CD4-positive, alpha-beta T cell (primary cell): ENCODE measurements at regions not wholly inside any gene's neighbourhood (a gene's known extent, or its start where the extent isn't known, plus 50 kb on each side); places are given as distances from the start of the nearest gene placed in this dataset.

Source experiments
- ATAC-seq: fragments of 200-7000 bp; cut with Tn5 transposase; one replicate; pipeline ENCODE4 v1.10.0; 2022; ENCODE audit warnings: mild to moderate bottlenecking; ENCODE audit not compliant: poor library complexity
- CTCF ChIA-PET: fragments of 350-600 bp; sonication (Branson Sonifier 250); formaldehyde crosslinking; loops from one replicate; lab custom pipeline; 2021; ENCODE audit warnings: antibody characterized with exemption, inconsistent platforms; lab: Charles Lee
- POLR2A ChIA-PET: fragments of 350-600 bp; sonication (Branson Sonifier 250); formaldehyde crosslinking; loops from one replicate; lab custom pipeline; 2021; ENCODE audit warnings: antibody characterized with exemption, inconsistent platforms; lab: Charles Lee
- DNase-seq, 14 experiments: peaks; one replicate each; pipeline ENCODE4 v3.0.0-alpha.2; 2013 to 2020; ENCODE audit warnings: mixed read lengths in 2 of 14
- H3K27ac ChIP-seq, 2 donors: one replicate each; pipeline versions ENCODE4 v1.5.1 to v1.7.0; 2013; ENCODE audit warnings: low read length in 2 of 2, low read depth in 1 of 2, mild to moderate bottlenecking in 1 of 2
- H3K27me3 ChIP-seq, 2 experiments: 1 replicate in 1 of 2; 2 replicates in 1 of 2; pipeline versions ENCODE4 v1.6.1 to v1.7.0; 2013; ENCODE audit warnings: low read length in 2 of 2, control low read depth in 1 of 2, mild to moderate bottlenecking in 1 of 2, moderate library complexity in 1 of 2; ENCODE audit not compliant: insufficient read depth in 2 of 2, control insufficient read depth in 1 of 2
- H3K36me3 ChIP-seq: one replicate; pipeline ENCODE4 v1.6.1; 2013; ENCODE audit warnings: low read length, control low read depth; ENCODE audit not compliant: insufficient read depth
- H3K4me1 ChIP-seq: one replicate; pipeline ENCODE4 v1.6.1; 2013; ENCODE audit warnings: low read length, control low read depth; ENCODE audit not compliant: insufficient read depth
- H3K4me3 ChIP-seq: one replicate; pipeline ENCODE4 v1.5.1; 2013; ENCODE audit warnings: mild to moderate bottlenecking, low read length, moderate library complexity
- H3K9me3 ChIP-seq, 2 experiments: 1 replicate in 1 of 2; 2 replicates in 1 of 2; pipeline versions ENCODE4 v1.6.1 to v1.7.0; 2013; ENCODE audit warnings: low read length in 2 of 2, mild to moderate bottlenecking in 2 of 2, control low read depth in 1 of 2, moderate library complexity in 1 of 2; ENCODE audit not compliant: control insufficient read depth in 1 of 2, insufficient read depth in 1 of 2
- H3K27ac Mint-ChIP-seq: one replicate; pipeline ENCODE4 v1.8.0; 2020; ENCODE audit warnings: mixed read lengths
- H3K27me3 Mint-ChIP-seq: one replicate; pipeline ENCODE4 v1.8.0; 2021; ENCODE audit warnings: mixed read lengths
- H3K36me3 Mint-ChIP-seq: one replicate; pipeline ENCODE4 v1.8.0; 2021; ENCODE audit warnings: low read depth, mixed read lengths
- H3K4me1 Mint-ChIP-seq: one replicate; pipeline ENCODE4 v1.8.0; 2021; ENCODE audit warnings: low read depth, mixed read lengths
- H3K4me3 Mint-ChIP-seq: one replicate; pipeline ENCODE4 v1.8.0; 2020; ENCODE audit warnings: mild to moderate bottlenecking, mixed read lengths
- H3K9me3 Mint-ChIP-seq: one replicate; pipeline ENCODE4 v1.8.0; 2020; ENCODE audit warnings: mixed read lengths
- intact Hi-C, 2 experiments: fragments of 100-400 bp; cut with DNase I in 1 of 2; cut with micrococcal nuclease in 1 of 2; formaldehyde crosslinking; loops; one replicate each; pipeline versions ENCODE4 v1.15.1 to v1.9.0; 2023 to 2025; cut with DNase I, micrococcal nuclease
- TF ChIP-seq, protein P1 (sequence below): fragments of 200-600 bp; IDR thresholded peaks from one replicate; pipeline ENCODE4 v1.8.0; 2022; ENCODE audit warnings: antibody characterized with exemption, mild to moderate bottlenecking

DNA sequence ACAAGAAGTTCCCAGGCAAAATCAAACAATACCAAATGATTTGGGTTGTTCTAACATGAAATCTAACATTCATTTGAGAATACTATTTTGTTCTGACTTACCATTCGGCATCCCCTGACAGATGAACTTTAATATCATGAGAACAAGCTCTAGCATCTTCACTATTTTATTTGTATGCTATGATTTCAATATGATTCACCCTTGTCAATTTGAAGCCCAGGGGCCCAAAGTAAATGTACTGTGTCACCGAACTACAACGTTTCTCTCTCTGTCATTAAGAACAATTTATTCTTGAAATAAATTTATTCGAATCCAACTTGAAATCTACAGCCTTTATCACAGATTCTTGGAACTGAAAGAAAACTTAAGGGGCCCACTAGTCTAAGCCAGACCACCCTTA lies 146.2 kb upstream of the RASSF8 start:
- Histone ChIP-seq H3K4me3 (no peak overlapping the region), H3K27ac (no peak overlapping the region), H3K36me3 (no peaks in the 10 kb centered on the region), H3K27me3 (no peaks in the 10 kb centered on the region), H3K9me3 (no peaks in the 10 kb centered on the region), H3K4me1 (no peaks in the 10 kb centered on the region)
- Mint-ChIP-seq H3K4me3 (no peak overlapping the region), H3K27ac (no peak overlapping the region), H3K4me1 (peaks cover 4% of the 10 kb centered on the region), H3K27me3 (no peaks in the 10 kb centered on the region), H3K36me3 (no peaks in the 10 kb centered on the region), H3K9me3 (peaks cover 2% of the 10 kb centered on the region)
- ATAC-seq: no peak
- POLR2A ChIA-PET: interaction anchor here (0.9 kb wide), 1 partner anchor 22 kb away, joined by 3 read pairs; no protein-coding TSS in a partner anchor
- TF ChIP-seq, protein P1, sequence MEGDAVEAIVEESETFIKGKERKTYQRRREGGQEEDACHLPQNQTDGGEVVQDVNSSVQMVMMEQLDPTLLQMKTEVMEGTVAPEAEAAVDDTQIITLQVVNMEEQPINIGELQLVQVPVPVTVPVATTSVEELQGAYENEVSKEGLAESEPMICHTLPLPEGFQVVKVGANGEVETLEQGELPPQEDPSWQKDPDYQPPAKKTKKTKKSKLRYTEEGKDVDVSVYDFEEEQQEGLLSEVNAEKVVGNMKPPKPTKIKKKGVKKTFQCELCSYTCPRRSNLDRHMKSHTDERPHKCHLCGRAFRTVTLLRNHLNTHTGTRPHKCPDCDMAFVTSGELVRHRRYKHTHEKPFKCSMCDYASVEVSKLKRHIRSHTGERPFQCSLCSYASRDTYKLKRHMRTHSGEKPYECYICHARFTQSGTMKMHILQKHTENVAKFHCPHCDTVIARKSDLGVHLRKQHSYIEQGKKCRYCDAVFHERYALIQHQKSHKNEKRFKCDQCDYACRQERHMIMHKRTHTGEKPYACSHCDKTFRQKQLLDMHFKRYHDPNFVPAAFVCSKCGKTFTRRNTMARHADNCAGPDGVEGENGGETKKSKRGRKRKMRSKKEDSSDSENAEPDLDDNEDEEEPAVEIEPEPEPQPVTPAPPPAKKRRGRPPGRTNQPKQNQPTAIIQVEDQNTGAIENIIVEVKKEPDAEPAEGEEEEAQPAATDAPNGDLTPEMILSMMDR: no peak
- intact Hi-C loops: no loop called here
- CTCF ChIA-PET: no interaction called here
- DNase-seq: no peak

DNA sequence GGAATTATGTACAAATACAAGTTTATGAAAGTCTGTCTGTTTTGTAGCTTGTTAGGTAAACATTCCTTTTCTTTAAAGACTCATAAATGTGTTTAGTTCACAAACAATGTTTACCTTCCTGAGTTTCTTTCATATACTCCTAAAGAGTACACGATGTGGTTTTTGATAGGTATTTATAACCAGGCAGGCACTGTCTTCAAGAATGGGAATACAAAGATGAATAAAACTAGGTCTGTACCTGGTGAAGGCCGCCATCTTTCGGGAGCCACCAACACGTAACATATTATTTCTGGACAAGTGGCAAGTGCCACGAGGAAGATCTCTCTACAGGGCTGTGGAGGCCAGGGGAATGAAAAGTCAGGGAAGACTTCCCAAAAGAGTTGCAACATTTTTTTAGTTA lies 144.6 kb upstream of the RASSF8 start:
- Mint-ChIP-seq H3K4me3 (no peak overlapping the region), H3K27ac (no peak overlapping the region), H3K27me3 (no peaks in the 10 kb centered on the region), H3K9me3 (peaks cover 2% of the 10 kb centered on the region), H3K4me1 (peaks cover 4% of the 10 kb centered on the region), H3K36me3 (no peaks in the 10 kb centered on the region)
- Histone ChIP-seq H3K4me1 (no peaks in the 10 kb centered on the region), H3K27me3 (no peaks in the 10 kb centered on the region), H3K36me3 (no peaks in the 10 kb centered on the region), H3K27ac (no peak overlapping the region), H3K9me3 (no peaks in the 10 kb centered on the region), H3K4me3 (no peak overlapping the region)
- intact Hi-C loops: no loop called here
- POLR2A ChIA-PET: no interaction called here
- TF ChIP-seq, protein P1: no peak
- ATAC-seq (no peak), DNase-seq (no peak)
- CTCF ChIA-PET: no interaction called here

DNA sequence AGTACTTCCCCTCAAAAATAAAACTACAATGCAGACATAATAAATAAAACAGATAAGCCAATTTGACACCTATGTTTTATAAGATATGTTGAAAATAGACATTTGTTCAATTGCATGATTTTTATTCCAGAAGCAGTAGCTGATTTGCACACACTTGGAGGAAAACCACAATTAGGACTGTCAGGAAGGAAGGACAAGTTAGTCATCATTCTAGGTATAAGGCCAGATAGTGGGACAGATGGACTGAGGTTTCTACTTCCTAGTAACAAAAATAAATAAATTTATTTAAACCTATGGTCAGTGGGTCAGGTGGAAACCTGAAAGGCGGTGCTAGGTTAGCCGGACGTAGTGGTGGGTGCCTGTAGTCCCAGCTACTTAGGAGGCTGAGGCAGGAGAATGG lies 141.8 kb upstream of the RASSF8 start:
- peaks cover 4% of the 10 kb centered on the region for H3K4me1 Mint-ChIP-seq
- Histone ChIP-seq H3K36me3 (no peaks in the 10 kb centered on the region), H3K4me3 (no peak overlapping the region), H3K4me1 (no peaks in the 10 kb centered on the region), H3K9me3 (no peaks in the 10 kb centered on the region), H3K27me3 (no peaks in the 10 kb centered on the region), H3K27ac (no peak overlapping the region)
- POLR2A ChIA-PET: no interaction called here
- intact Hi-C loops: no loop called here
- ATAC-seq: no peak
- TF ChIP-seq, protein P1: no peak
- H3K36me3 Mint-ChIP-seq: no peaks in the 10 kb centered on the region
- H3K4me3 Mint-ChIP-seq: no peak overlapping the region
- no peak for DNase-seq
- H3K9me3 Mint-ChIP-seq: no peaks in the 10 kb centered on the region
- H3K27me3 Mint-ChIP-seq: no peaks in the 10 kb centered on the region
- CTCF ChIA-PET: no interaction called here
- H3K27ac Mint-ChIP-seq: no peak overlapping the region
